ENCODE measurements at regions not wholly inside any gene's neighbourhood (a gene's known extent, or its start where the extent isn't known, plus 50 kb on each side); places are given as distances from the start of the nearest gene placed in this dataset.

- H3K27me3 Mint-ChIP-seq (ENCODE audit: low read depth in 3 of 3): peaks cover 2 to 7% (median 3%) of the 10 kb centered on the region in 3 donors
- no peak overlapping the region for H3K4me3 Mint-ChIP-seq
- H3K36me3 ChIP-seq (replicated peaks in 1 of 2; ENCODE audit: control insufficient read depth in 1 of 2, insufficient read depth in 2 of 2, low read length in 2 of 2): no peaks in the 10 kb centered on the region
- H3K9ac ChIP-seq (ENCODE audit: insufficient read depth, low read length, poor library complexity, severe bottlenecking): no peak overlapping the region
- 86% methylated on average over 25 of the region's 25 CpGs for WGBS (ENCODE audit: insufficient coverage)
- no peak for DNase-seq
- H3K4me3 ChIP-seq (replicated peaks in 1 of 3; ENCODE audit: low read depth in 2 of 3, low read length in 3 of 3): no peak overlapping the region
- intact Hi-C loops (cut with micrococcal nuclease): no loop called here
- H3K9me3 ChIP-seq (replicated peaks in 1 of 2; ENCODE audit: control insufficient read depth in 1 of 2, insufficient read depth in 1 of 2, low read length in 2 of 2): no peaks in the 10 kb centered on the region
- no peak overlapping the region for H2AFZ ChIP-seq (ENCODE audit: insufficient read depth, low read depth, low read length, poor library complexity, severe bottlenecking)
- H3K4me2 ChIP-seq (replicated peaks; ENCODE audit: extremely low read depth, low read length, poor library complexity, severe bottlenecking): no peak overlapping the region
- no peak for TF ChIP-seq CTCF (IDR thresholded peaks at IDR 0.05)
- no peaks in the 10 kb centered on the region for H3K4me1 Mint-ChIP-seq
- H3K27ac ChIP-seq (ENCODE audit: low read depth in 1 of 2, low read length in 2 of 2): no peak overlapping the region
- no peaks in the 10 kb centered on the region for H4K20me1 ChIP-seq (ENCODE audit: insufficient read depth, low read length)
- H3K27me3 ChIP-seq (ENCODE audit: control insufficient read depth in 2 of 2, insufficient read depth in 2 of 2, low read length in 2 of 2): no peaks in the 10 kb centered on the region
- no peaks in the 10 kb centered on the region for H3K79me2 ChIP-seq (ENCODE audit: insufficient read depth, low read length)
- H3K27ac Mint-ChIP-seq: no peak overlapping the region
- no peaks in the 10 kb centered on the region for H3K4me1 ChIP-seq (ENCODE audit: control insufficient read depth in 1 of 2, insufficient read depth in 2 of 2, low read length in 2 of 2)
- H3K9me3 Mint-ChIP-seq: peaks cover 0 to 2% (median 0%) of the 10 kb centered on the region in 7 donors
- no peaks in the 10 kb centered on the region for H3K36me3 Mint-ChIP-seq
These were observed 64.2 kb downstream of the SOX1 start for GRCh38 chr13:112131081-112131712.

- no peaks in the 10 kb centered on the region for H3K27me3 ChIP-seq (ENCODE audit: control insufficient read depth in 2 of 2, insufficient read depth in 2 of 2, low read length in 2 of 2)
- no peaks in the 10 kb centered on the region for H4K20me1 ChIP-seq (ENCODE audit: insufficient read depth, low read length)
- DNase-seq: no peak
- H3K9ac ChIP-seq (ENCODE audit: insufficient read depth, low read length, poor library complexity, severe bottlenecking): no peak overlapping the region
- no peaks in the 10 kb centered on the region for H3K36me3 ChIP-seq (replicated peaks in 1 of 2; ENCODE audit: control insufficient read depth in 1 of 2, insufficient read depth in 2 of 2, low read length in 2 of 2)
- H3K4me1 ChIP-seq (ENCODE audit: control insufficient read depth in 1 of 2, insufficient read depth in 2 of 2, low read length in 2 of 2): no peaks in the 10 kb centered on the region
- no peak overlapping the region for H3K27ac ChIP-seq (ENCODE audit: low read depth in 1 of 2, low read length in 2 of 2)
- Mint-ChIP-seq H3K27ac (no peak overlapping the region), H3K4me3 (no peak overlapping the region), H3K36me3 (no peaks in the 10 kb centered on the region), H3K4me1 (no peaks in the 10 kb centered on the region), H3K27me3 (ENCODE audit: low read depth in 3 of 3) (peaks cover 2 to 8% (median 3%) of the 10 kb centered on the region in 3 donors), H3K9me3 (peaks cover 0 to 2% (median 0%) of the 10 kb centered on the region in 7 donors)
- H3K79me2 ChIP-seq (ENCODE audit: insufficient read depth, low read length): no peaks in the 10 kb centered on the region
- H3K4me2 ChIP-seq (replicated peaks; ENCODE audit: extremely low read depth, low read length, poor library complexity, severe bottlenecking): no peak overlapping the region
- no peak for TF ChIP-seq CTCF (IDR thresholded peaks at IDR 0.05)
- no peaks in the 10 kb centered on the region for H3K9me3 ChIP-seq (replicated peaks in 1 of 2; ENCODE audit: control insufficient read depth in 1 of 2, insufficient read depth in 1 of 2, low read length in 2 of 2)
- 91% methylated on average over 6 of the region's 11 CpGs for WGBS (ENCODE audit: insufficient coverage)
- no peak overlapping the region for H3K4me3 ChIP-seq (replicated peaks in 1 of 3; ENCODE audit: low read depth in 2 of 3, low read length in 3 of 3)
- intact Hi-C loops (cut with micrococcal nuclease): no loop called here
- H2AFZ ChIP-seq (ENCODE audit: insufficient read depth, low read depth, low read length, poor library complexity, severe bottlenecking): no peak overlapping the region
These were observed 64.8 kb downstream of the SOX1 start for GRCh38 chr13:112131713-112132113.
